Effector memory CD4-positive, alpha-beta T cell (primary cell): ENCODE measurements at regions not wholly inside any gene's neighbourhood (a gene's known extent, or its start where the extent isn't known, plus 50 kb on each side); places are given as distances from the start of the nearest gene placed in this dataset.

Experiments
- DNase-seq, 3 donors: peaks; one replicate each; pipeline ENCODE4 v3.0.0-alpha.2; 2020
- H3K27ac ChIP-seq: 2 replicates; pipeline ENCODE4 v1.7.0; 2013; ENCODE audit warnings: mild to moderate bottlenecking, low read length, moderate library complexity; ENCODE audit not compliant: insufficient read depth, poor library complexity, severe bottlenecking
- H3K27me3 ChIP-seq: replicated peaks from 2 replicates; pipeline ENCODE4 v1.7.0; 2013; ENCODE audit warnings: mild to moderate bottlenecking, low read length; ENCODE audit not compliant: insufficient read depth, control insufficient read depth, poor library complexity, severe bottlenecking
- H3K36me3 ChIP-seq: 2 replicates; pipeline ENCODE4 v1.7.0; 2013; ENCODE audit warnings: mild to moderate bottlenecking, low read length, moderate library complexity; ENCODE audit not compliant: control insufficient read depth, insufficient read depth
- H3K4me1 ChIP-seq: 2 replicates; pipeline ENCODE4 v1.7.0; 2013; ENCODE audit warnings: low read length, mild to moderate bottlenecking; ENCODE audit not compliant: control insufficient read depth, insufficient read depth, poor library complexity, severe bottlenecking
- H3K4me3 ChIP-seq: 2 replicates; pipeline ENCODE4 v1.7.0; 2013; ENCODE audit warnings: low read length, low read depth, mild to moderate bottlenecking; ENCODE audit not compliant: insufficient read depth, poor library complexity, severe bottlenecking
- H3K9me3 ChIP-seq: 2 replicates; pipeline ENCODE4 v1.7.0; 2013; ENCODE audit warnings: mild to moderate bottlenecking, low read length, moderate library complexity; ENCODE audit not compliant: control insufficient read depth

DNA sequence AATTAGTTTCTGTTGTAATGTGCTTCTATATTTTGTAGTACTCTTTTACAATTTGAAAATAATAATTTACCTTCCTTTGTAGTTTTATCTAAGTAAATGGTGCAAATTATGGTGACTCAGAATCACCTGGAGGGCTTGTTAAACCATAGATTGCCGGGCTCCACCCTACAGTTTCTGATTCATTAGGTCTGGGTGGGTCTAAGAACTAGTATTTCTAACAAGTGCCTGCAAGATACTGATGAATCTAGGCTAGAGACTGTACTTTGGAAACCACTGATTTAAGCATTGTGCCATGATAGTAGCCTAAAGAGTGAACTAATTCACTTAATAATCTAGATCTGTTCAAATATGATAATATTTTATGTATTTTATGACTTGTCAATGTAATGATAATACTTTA, 437.4 kb upstream of the SPRY2 start:
- Histone ChIP-seq H3K9me3 (no peaks in the 10 kb centered on the region), H3K36me3 (no peaks in the 10 kb centered on the region), H3K4me3 (no peak overlapping the region), H3K27ac (no peak overlapping the region), H3K27me3 (no peaks in the 10 kb centered on the region), H3K4me1 (no peaks in the 10 kb centered on the region)
- no peak for DNase-seq

DNA sequence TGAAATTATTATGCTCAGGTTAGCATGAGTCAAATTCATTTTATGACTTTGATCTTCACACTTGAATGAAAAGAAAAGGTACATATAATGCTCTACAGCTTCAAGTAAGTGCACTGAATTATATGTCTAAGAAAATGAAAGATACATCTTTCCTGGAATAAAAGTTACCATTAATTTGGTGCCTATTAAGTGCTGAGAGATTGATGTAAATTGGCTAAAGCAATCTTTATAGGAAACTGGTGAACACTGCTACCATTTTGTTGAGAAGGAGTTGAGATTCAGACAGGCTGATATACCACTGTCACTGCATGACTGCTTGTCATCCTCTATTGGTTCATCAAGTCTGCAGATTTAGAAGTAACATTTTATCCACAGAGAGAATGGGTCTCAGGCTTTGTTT, 416.8 kb upstream of the SPRY2 start:
- no peak for DNase-seq
- H3K4me1 ChIP-seq: no peaks in the 10 kb centered on the region
- H3K9me3 ChIP-seq: no peaks in the 10 kb centered on the region
- H3K27ac ChIP-seq: no peak overlapping the region
- H3K36me3 ChIP-seq: no peaks in the 10 kb centered on the region
- H3K4me3 ChIP-seq: no peak overlapping the region
- no peaks in the 10 kb centered on the region for H3K27me3 ChIP-seq

- no peaks in the 10 kb centered on the region for H3K9me3 ChIP-seq
- no peaks in the 10 kb centered on the region for H3K4me1 ChIP-seq
- no peak overlapping the region for H3K27ac ChIP-seq
- no peaks in the 10 kb centered on the region for H3K27me3 ChIP-seq
- no peak overlapping the region for H3K4me3 ChIP-seq
- no peaks in the 10 kb centered on the region for H3K36me3 ChIP-seq
- DNase-seq: no peak
Observed at GRCh38 chr13:80755910-80756309, 415.0 kb upstream of the SPRY2 start.

DNA sequence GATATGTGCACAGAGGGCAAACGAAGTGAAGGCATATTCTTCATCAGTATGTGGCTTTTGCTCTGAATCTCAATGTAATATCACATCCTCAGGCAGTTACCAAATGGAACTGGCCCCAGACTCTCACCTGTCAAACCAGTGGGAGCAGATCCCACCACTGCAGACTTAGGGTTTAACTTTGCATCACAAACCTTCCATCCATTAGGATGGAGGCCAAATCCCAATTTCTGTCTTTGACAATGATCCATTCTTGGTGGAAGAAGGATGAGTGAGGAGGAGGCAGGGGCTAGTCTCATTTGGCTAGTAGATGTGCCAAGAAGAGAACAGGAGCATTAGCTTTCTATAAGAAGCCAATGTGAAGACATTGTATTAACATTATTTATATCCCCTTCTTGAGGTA, 413.5 kb upstream of the SPRY2 start:
- no peaks in the 10 kb centered on the region for H3K36me3 ChIP-seq
- DNase-seq: no peak
- no peak overlapping the region for H3K27ac ChIP-seq
- no peak overlapping the region for H3K4me3 ChIP-seq
- H3K27me3 ChIP-seq: no peaks in the 10 kb centered on the region
- H3K4me1 ChIP-seq: no peaks in the 10 kb centered on the region
- no peaks in the 10 kb centered on the region for H3K9me3 ChIP-seq

DNA sequence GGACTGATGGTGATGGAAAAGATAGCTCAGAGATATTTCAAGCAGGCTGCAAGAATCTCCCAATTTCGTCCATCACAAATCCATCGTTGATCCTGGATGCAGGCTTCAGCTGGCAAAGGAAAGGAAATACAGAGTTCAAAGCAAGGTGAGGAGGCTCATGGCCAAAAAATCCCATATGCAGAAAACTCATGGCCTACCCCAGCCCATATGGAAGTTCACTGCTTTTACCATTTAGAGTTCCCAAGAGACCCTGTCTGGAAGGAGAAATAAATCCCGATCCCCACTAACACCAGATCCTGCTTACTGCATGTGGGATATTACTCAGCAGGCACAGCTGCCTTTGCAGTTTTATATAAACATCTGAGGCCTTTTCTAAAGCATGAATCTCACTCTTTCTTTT, 412.9 kb upstream of the SPRY2 start:
- H3K27me3 ChIP-seq: no peaks in the 10 kb centered on the region
- no peaks in the 10 kb centered on the region for H3K36me3 ChIP-seq
- H3K4me1 ChIP-seq: no peaks in the 10 kb centered on the region
- no peak overlapping the region for H3K4me3 ChIP-seq
- DNase-seq: no peak
- H3K27ac ChIP-seq: no peak overlapping the region
- H3K9me3 ChIP-seq: no peaks in the 10 kb centered on the region

DNA sequence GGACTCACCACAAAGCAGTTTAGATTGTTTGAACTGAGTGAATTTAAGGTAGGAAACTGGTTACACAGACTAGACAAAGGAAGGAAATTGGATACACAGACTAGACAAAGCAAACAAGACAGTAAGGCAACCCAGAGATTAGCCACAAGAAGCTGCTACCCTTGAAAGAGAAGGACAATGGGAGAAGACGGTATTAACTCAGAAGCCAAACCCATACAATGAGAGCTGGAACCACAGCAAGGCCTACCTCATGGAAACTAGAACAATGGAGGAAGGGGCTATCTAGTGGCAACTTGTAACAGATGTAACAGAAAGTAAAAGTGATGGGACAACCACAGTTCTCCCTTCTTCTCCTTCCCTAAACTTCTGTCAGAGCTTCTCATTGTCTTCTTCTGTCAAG, 410.9 kb upstream of the SPRY2 start:
- no peak for DNase-seq
- no peaks in the 10 kb centered on the region for H3K36me3 ChIP-seq
- no peaks in the 10 kb centered on the region for H3K27me3 ChIP-seq
- no peaks in the 10 kb centered on the region for H3K9me3 ChIP-seq
- H3K4me1 ChIP-seq: no peaks in the 10 kb centered on the region
- no peak overlapping the region for H3K4me3 ChIP-seq
- no peak overlapping the region for H3K27ac ChIP-seq

GRCh38 chr13:80744147-80744914, 403.4 kb upstream of the SPRY2 start:
- Histone ChIP-seq H3K27ac (no peak overlapping the region), H3K4me3 (no peak overlapping the region), H3K27me3 (no peaks in the 10 kb centered on the region), H3K4me1 (no peaks in the 10 kb centered on the region), H3K36me3 (no peaks in the 10 kb centered on the region), H3K9me3 (no peaks in the 10 kb centered on the region)
- DNase-seq: no peak

- no peaks in the 10 kb centered on the region for H3K4me1 ChIP-seq
- H3K9me3 ChIP-seq: no peaks in the 10 kb centered on the region
- H3K27me3 ChIP-seq: no peaks in the 10 kb centered on the region
- H3K36me3 ChIP-seq: no peaks in the 10 kb centered on the region
- H3K27ac ChIP-seq: no peak overlapping the region
- no peak for DNase-seq
- H3K4me3 ChIP-seq: no peak overlapping the region
Observed at GRCh38 chr13:80742033-80742432, 401.1 kb upstream of the SPRY2 start.

DNA sequence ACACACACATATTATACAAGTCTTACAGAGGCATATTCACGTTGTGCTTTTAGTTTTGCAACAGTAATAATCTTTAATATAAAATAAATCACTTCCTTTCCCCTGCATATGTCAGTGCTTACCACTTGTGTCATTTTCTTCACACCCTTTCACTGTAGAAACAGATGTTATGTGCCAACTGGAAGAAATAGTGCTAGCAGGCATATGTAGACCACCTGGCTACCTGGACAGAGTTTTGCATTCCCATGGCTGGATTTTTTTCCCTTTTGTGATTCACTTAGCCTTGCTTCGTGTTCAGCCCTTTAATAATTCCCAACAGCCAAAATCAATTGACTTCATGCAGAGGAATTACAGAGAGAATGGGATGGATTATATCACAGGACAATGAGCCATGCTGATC, 399.1 kb upstream of the SPRY2 start:
- Histone ChIP-seq H3K27ac (no peak overlapping the region), H3K4me3 (no peak overlapping the region), H3K9me3 (no peaks in the 10 kb centered on the region)

GRCh38 chr13:80737513-80737912, 396.6 kb upstream of the SPRY2 start:
- Histone ChIP-seq H3K9me3 (no peaks in the 10 kb centered on the region), H3K27ac (no peak overlapping the region), H3K36me3 (no peaks in the 10 kb centered on the region), H3K4me1 (no peaks in the 10 kb centered on the region), H3K4me3 (no peak overlapping the region), H3K27me3 (no peaks in the 10 kb centered on the region)
- DNase-seq: no peak

More for the DNA sequence above, 399.1 kb upstream of the SPRY2 start:
- H3K27me3 ChIP-seq: no peaks in the 10 kb centered on the region
- no peaks in the 10 kb centered on the region for H3K4me1 ChIP-seq
- DNase-seq: no peak
- no peaks in the 10 kb centered on the region for H3K36me3 ChIP-seq
